HCT116 (cell line): ENCODE measurements at regions not wholly inside any gene's neighbourhood (a gene's known extent, or its start where the extent isn't known, plus 50 kb on each side); places are given as distances from the start of the nearest gene placed in this dataset.

Experiments used
- ATAC-seq: fragments of 200-7000 bp; cut with Tn5 transposase; 2 replicates; pipeline ENCODE4 v1.9.1; 2020; ENCODE audit warnings: mild to moderate bottlenecking, moderate library complexity
- BruUV-seq: library from RNA; stranded (reverse); fragments of 400-500 nt; replicated peaks from 2 replicates; lab custom pipeline; 2021; lab: Mats Ljungman, UMichigan
- CTCF ChIA-PET: fragments of 300-600 bp; sonication (Branson Sonifier 250); formaldehyde crosslinking; loops from one replicate; lab custom pipeline; 2021; ENCODE audit warnings: antibody characterized with exemption; lab: Charles Lee
- POLR2A ChIA-PET: fragments of 300-600, 350-600 bp; sonication (Branson Sonifier 250); formaldehyde crosslinking; loops from one replicate; lab custom pipeline; 2021; ENCODE audit warnings: antibody characterized with exemption; lab: Charles Lee
- RAD21 ChIA-PET, 2 experiments: fragments of 300-600 bp; sonication (Branson Sonifier 250); formaldehyde crosslinking; loops; one replicate each; lab custom pipeline; 2023; ENCODE audit warnings: low total read pairs in 2 of 2; ENCODE audit not compliant: uncharacterized antibody in 2 of 2, unreplicated experiment in 2 of 2, low non-redundant PET in 1 of 2; lab: Charles Lee
- DNase-seq: peaks from one replicate; pipeline ENCODE4 v3.0.0-alpha.2; 2010; ENCODE audit warnings: low read depth, low spot score
- H2AFZ ChIP-seq: fragments of 200-600 bp; shearing (Covaris generic), sonication (generic); 2 replicates; pipeline ENCODE4 v1.6.1; 2017; ENCODE audit warnings: low read depth, mixed run types, mixed read lengths, antibody characterized with exemption, low read length; ENCODE audit not compliant: poor library complexity, severe bottlenecking
- H3K27ac ChIP-seq: 2 replicates; pipeline ENCODE4 v1.5.1; 2012; ENCODE audit warnings: low read depth, low read length
- H3K27me3 ChIP-seq: fragments of 200-600 bp; sonication (generic); 2 replicates; pipeline ENCODE4 v1.6.1; 2016; ENCODE audit warnings: mixed run types, low read length, mixed read lengths; ENCODE audit not compliant: insufficient read depth
- H3K36me3 ChIP-seq, 2 experiments: fragments of 200-500 bp in 1 of 2; fragments of 200-600 bp in 1 of 2; sonication (Bioruptor generic) in 1 of 2; sonication (generic) in 1 of 2; 2 replicates each; pipeline versions ENCODE4 v1.5.1 to v1.6.1; 2014 to 2016; ENCODE audit warnings: low read length in 2 of 2, inconsistent platforms in 1 of 2, mixed read lengths in 1 of 2, mixed run types in 1 of 2; ENCODE audit not compliant: insufficient read depth in 2 of 2, control insufficient read depth in 1 of 2
- H3K4me1 ChIP-seq, 2 experiments: fragments of 200-600 bp in 1 of 2; sonication (generic) in 1 of 2; 2 replicates each; pipeline versions ENCODE4 v1.5.1 to v1.6.1; 2012 to 2017; ENCODE audit warnings: low read length in 2 of 2, inconsistent platforms in 1 of 2, mild to moderate bottlenecking in 1 of 2, mixed read lengths in 1 of 2, mixed run types in 1 of 2, moderate library complexity in 1 of 2; ENCODE audit not compliant: insufficient read depth in 2 of 2, control insufficient read depth in 1 of 2
- H3K4me2 ChIP-seq: fragments of 200-600 bp; sonication (generic); 2 replicates; pipeline ENCODE4 v1.6.1; 2017; ENCODE audit warnings: mixed run types, low read length, mixed read lengths
- H3K4me3 ChIP-seq, 2 experiments: fragments of 200-600 bp in 1 of 2; sonication (generic) in 1 of 2; replicated peaks in 1 of 2; 2 replicates each; pipeline ENCODE4 v1.5.1; 2011 to 2016; ENCODE audit warnings: low read length in 2 of 2, control low read depth in 1 of 2, low read depth in 1 of 2, mild to moderate bottlenecking in 1 of 2, mixed read lengths in 1 of 2, mixed run types in 1 of 2
- H3K79me2 ChIP-seq: fragments of 200-600 bp; sonication (generic); 2 replicates; pipeline ENCODE4 v1.6.1; 2017; ENCODE audit warnings: mild to moderate bottlenecking, mixed run types, low read length, moderate library complexity, mixed read lengths; ENCODE audit not compliant: insufficient read depth
- H3K9ac ChIP-seq: fragments of 200-600 bp; sonication (generic); 2 replicates; pipeline ENCODE4 v1.6.1; 2016; ENCODE audit warnings: low read length, mixed read lengths
- H3K9me2 ChIP-seq: fragments of 200-600 bp; sonication (generic), shearing (Covaris generic); 2 replicates; pipeline ENCODE4 v1.6.1; 2017; ENCODE audit warnings: mixed run types, mild to moderate bottlenecking, moderate library complexity; ENCODE audit not compliant: insufficient read depth
- H3K9me3 ChIP-seq, 2 experiments: fragments of 200-500 bp in 1 of 2; fragments of 200-600 bp in 1 of 2; sonication (Bioruptor generic) in 1 of 2; sonication (generic) in 1 of 2; 2 replicates each; pipeline ENCODE4 v1.6.1; 2014 to 2017; ENCODE audit warnings: low read length in 2 of 2, mixed read lengths in 2 of 2, inconsistent platforms in 1 of 2, low read depth in 1 of 2, mild to moderate bottlenecking in 1 of 2, mixed run types in 1 of 2, moderate library complexity in 1 of 2; ENCODE audit not compliant: control insufficient read depth in 1 of 2, insufficient read depth in 1 of 2
- H4K20me1 ChIP-seq: fragments of 200-600 bp; sonication (generic), shearing (Covaris generic); 2 replicates; pipeline ENCODE4 v1.6.1; 2017; ENCODE audit warnings: mixed run types, mild to moderate bottlenecking, moderate library complexity; ENCODE audit not compliant: insufficient read depth
- CEBPB ChIP-seq: IDR thresholded peaks from 2 replicates; pipeline ENCODE4 v1.6.1; 2012; ENCODE audit warnings: low read depth
- EGR1 ChIP-seq: IDR thresholded peaks from 2 replicates; pipeline ENCODE4 v1.6.1; 2012; ENCODE audit warnings: low read depth
- EZH2phosphoT487 ChIP-seq: fragments of 200-600 bp; IDR thresholded peaks from 2 replicates; pipeline ENCODE4 v1.6.1; 2018; ENCODE audit warnings: antibody characterized with exemption, borderline replicate concordance
- POLR2AphosphoS5 ChIP-seq: IDR thresholded peaks from 2 replicates; pipeline ENCODE4 v1.6.1; 2011; ENCODE audit warnings: mild to moderate bottlenecking, low read depth, low read length, moderate library complexity
- RAD21 ChIP-seq: IDR thresholded peaks from 2 replicates; pipeline ENCODE4 v1.6.1; 2012; ENCODE audit warnings: low read depth, mild to moderate bottlenecking
- SP1 ChIP-seq: IDR thresholded peaks from 2 replicates; pipeline ENCODE4 v1.6.1; 2012; ENCODE audit warnings: low read depth
- YY1 ChIP-seq: IDR thresholded peaks from 2 replicates; pipeline ENCODE4 v1.6.1; 2011; ENCODE audit warnings: low read length, low read depth, moderate library complexity, mild to moderate bottlenecking; ENCODE audit not compliant: insufficient replicate concordance; ENCODE audit errors: extremely low read depth
- ZFX ChIP-seq: fragments of 450-650 bp; IDR thresholded peaks from 2 replicates; pipeline ENCODE4 v1.6.1; 2017
- intact Hi-C: fragments of 100-400 bp; cut with micrococcal nuclease; formaldehyde crosslinking; loops from 2 replicates; pipeline ENCODE4 v1.10.0; 2022
- TF ChIP-seq, protein P1 (sequence below): IDR thresholded peaks from 2 replicates; pipeline ENCODE4 v1.6.1; 2011; ENCODE audit warnings: mild to moderate bottlenecking, low read length, moderate library complexity; ENCODE audit not compliant: insufficient replicate concordance; ENCODE audit errors: extremely low read depth
- TF ChIP-seq, protein P2 (sequence below): IDR thresholded peaks from 2 replicates; pipeline ENCODE4 v1.6.1; 2012

DNA sequence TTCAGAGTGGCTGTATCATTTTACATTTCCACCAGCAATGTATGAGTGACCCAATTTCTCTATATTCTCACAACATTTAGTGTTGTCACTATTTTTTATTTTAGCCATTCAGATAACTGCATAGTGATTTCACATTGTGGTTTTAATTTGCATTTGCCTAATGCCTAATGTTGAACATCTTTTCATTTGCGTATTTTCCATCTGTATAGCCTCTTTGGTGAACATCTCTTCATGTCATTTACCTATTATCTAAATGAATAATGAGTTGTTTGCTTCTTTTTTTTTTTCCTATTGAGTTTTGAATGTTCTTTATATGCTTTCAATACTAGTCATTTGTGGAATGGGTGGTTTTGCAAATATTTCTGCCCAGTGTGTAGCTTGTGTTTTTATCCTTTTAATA is 120.9 kb upstream of the CPHXL start:
- no TSS peak for BruUV-seq
- H3K27ac ChIP-seq = no peak overlapping the region
- no peaks in the 10 kb centered on the region for H3K79me2 ChIP-seq
- RAD21 ChIA-PET = no interaction called here
- no peak overlapping the region for H3K9ac ChIP-seq
- ATAC-seq (no peak), DNase-seq (no peak)
- no peak overlapping the region for H2AFZ ChIP-seq
- H3K4me1 ChIP-seq = no peaks in the 10 kb centered on the region
- no peaks in the 10 kb centered on the region for H3K27me3 ChIP-seq
- CTCF ChIA-PET = no interaction called here
- no peaks in the 10 kb centered on the region for H3K9me2 ChIP-seq
- no peak overlapping the region for H3K4me3 ChIP-seq
- H3K4me2 ChIP-seq = no peak overlapping the region
- POLR2A ChIA-PET = no interaction called here
- no peaks in the 10 kb centered on the region for H3K9me3 ChIP-seq
- TF ChIP-seq POLR2AphosphoS5 = no peak
- no peak for TF ChIP-seq ZFX
- no peak for TF ChIP-seq EGR1
- TF ChIP-seq, protein P1, sequence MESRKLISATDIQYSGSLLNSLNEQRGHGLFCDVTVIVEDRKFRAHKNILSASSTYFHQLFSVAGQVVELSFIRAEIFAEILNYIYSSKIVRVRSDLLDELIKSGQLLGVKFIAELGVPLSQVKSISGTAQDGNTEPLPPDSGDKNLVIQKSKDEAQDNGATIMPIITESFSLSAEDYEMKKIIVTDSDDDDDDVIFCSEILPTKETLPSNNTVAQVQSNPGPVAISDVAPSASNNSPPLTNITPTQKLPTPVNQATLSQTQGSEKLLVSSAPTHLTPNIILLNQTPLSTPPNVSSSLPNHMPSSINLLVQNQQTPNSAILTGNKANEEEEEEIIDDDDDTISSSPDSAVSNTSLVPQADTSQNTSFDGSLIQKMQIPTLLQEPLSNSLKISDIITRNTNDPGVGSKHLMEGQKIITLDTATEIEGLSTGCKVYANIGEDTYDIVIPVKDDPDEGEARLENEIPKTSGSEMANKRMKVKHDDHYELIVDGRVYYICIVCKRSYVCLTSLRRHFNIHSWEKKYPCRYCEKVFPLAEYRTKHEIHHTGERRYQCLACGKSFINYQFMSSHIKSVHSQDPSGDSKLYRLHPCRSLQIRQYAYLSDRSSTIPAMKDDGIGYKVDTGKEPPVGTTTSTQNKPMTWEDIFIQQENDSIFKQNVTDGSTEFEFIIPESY = no peak
- no peak for TF ChIP-seq RAD21
- TF ChIP-seq EZH2phosphoT487 = no peak
- TF ChIP-seq CEBPB = no peak
- TF ChIP-seq, protein P2, sequence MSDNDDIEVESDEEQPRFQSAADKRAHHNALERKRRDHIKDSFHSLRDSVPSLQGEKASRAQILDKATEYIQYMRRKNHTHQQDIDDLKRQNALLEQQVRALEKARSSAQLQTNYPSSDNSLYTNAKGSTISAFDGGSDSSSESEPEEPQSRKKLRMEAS = no peak
- no peak for TF ChIP-seq SP1
- no peak for TF ChIP-seq YY1
- intact Hi-C loops = no loop called here
- H4K20me1 ChIP-seq = no peaks in the 10 kb centered on the region
- H3K36me3 ChIP-seq = no peaks in the 10 kb centered on the region
